ENCODE measurements at regions not wholly inside any gene's neighbourhood (a gene's known extent, or its start where the extent isn't known, plus 50 kb on each side); places are given as distances from the start of the nearest gene placed in this dataset.

DNA sequence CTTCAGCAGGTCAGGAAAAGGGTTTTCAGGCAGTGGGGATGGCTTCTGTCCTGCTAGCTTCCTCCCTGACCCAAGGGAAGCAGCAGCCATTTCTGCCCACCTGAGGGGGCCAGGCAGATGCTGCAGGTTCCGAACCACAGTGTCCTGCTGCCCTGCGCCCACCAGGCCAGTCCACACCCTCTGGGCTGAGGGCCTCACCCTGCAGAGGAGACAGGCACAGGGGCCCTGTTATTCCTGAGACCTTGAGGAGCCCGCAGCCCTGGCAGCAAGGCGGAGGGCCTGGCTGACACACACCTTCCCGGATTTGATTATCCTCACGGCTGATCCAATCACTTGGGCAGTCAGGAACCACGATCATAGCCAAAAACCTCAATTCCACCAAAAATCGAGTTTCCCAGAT, 725.8 kb downstream of the BRD1 start:
- Histone ChIP-seq H3K27me3 (peaks cover 3% of the 10 kb centered on the region), H3K9me3 (replicated peaks in 1 of 3) (no peaks in the 10 kb centered on the region), H3K27ac (no peak overlapping the region), H3K36me3 (replicated peaks in 1 of 2) (no peaks in the 10 kb centered on the region), H3K4me3 (no peak overlapping the region), H3K4me1 (replicated peaks in 1 of 2) (no peaks in the 10 kb centered on the region)
- WGBS, 4 donors = 58 to 76% (median 69%) methylated on average over 7 to 8 of the region's 8 CpGs
- intact Hi-C loops (cut with DNase I) = no loop called here
- TF ChIP-seq, protein P1, sequence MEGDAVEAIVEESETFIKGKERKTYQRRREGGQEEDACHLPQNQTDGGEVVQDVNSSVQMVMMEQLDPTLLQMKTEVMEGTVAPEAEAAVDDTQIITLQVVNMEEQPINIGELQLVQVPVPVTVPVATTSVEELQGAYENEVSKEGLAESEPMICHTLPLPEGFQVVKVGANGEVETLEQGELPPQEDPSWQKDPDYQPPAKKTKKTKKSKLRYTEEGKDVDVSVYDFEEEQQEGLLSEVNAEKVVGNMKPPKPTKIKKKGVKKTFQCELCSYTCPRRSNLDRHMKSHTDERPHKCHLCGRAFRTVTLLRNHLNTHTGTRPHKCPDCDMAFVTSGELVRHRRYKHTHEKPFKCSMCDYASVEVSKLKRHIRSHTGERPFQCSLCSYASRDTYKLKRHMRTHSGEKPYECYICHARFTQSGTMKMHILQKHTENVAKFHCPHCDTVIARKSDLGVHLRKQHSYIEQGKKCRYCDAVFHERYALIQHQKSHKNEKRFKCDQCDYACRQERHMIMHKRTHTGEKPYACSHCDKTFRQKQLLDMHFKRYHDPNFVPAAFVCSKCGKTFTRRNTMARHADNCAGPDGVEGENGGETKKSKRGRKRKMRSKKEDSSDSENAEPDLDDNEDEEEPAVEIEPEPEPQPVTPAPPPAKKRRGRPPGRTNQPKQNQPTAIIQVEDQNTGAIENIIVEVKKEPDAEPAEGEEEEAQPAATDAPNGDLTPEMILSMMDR (IDR thresholded peaks at IDR 0.05) = no peak
- no peak for TF ChIP-seq POLR2A (IDR thresholded peaks at IDR 0.05)
- DNase-seq = no peak

DNA sequence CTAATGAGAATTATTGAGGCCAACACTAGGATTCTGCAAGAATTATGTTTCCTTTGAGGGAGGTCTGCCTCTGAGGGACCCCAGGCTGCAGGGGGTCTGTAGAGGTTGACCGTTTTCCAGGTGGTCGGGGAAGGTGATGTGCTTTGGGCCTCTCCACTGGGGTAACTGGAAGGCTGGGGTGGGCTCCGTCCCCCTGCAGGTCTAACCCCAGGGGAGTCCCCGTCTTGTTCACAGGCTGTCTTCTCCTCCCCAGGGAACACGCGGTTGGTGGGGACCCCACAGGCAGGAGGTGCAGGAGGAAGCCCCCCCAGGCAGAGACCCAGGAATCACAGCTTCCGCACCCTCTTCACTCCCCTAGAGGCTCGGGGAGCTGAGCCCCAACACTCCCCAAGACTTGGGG, 726.4 kb downstream of the BRD1 start:
- TF ChIP-seq POLR2A (IDR thresholded peaks at IDR 0.05) = no peak
- TF ChIP-seq, protein P1 (IDR thresholded peaks at IDR 0.05) = no peak
- WGBS, 4 donors = 72 to 81% (median 78%) methylated on average over 4 to 8 of the region's 8 CpGs

DNA sequence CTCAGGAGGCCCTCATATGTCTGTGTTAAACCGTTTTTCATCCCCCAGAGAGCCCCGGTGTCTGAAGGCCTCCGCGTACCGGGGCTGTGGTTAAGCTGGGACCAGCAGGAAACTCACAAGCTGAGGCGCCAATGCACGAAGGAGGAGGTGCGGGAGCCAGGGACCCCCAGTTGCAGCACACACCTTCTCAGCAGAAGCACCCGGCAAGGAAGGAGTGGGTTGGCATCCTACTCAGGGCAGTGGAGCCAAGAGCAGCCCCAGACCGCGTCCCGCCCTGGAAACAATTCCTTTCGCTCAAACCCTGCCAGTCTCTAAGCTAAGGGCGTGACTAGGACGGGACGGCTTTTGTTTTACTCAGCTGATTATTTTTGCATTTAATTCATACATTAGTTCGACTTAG, 726.9 kb downstream of the BRD1 start:
- DNase-seq = no peak
- Histone ChIP-seq H3K27ac (no peak overlapping the region), H3K27me3 (no peaks in the 10 kb centered on the region), H3K36me3 (replicated peaks in 1 of 2) (no peaks in the 10 kb centered on the region), H3K4me3 (no peak overlapping the region), H3K9me3 (replicated peaks in 1 of 3) (no peaks in the 10 kb centered on the region), H3K4me1 (replicated peaks in 1 of 2) (no peaks in the 10 kb centered on the region)
- intact Hi-C loops (cut with DNase I) = no loop called here
- TF ChIP-seq POLR2A (IDR thresholded peaks at IDR 0.05) = no peak
- TF ChIP-seq, protein P1 (IDR thresholded peaks at IDR 0.05) = no peak
- WGBS, 4 donors = 66 to 72% (median 68%) methylated on average over 16 to 17 of the region's 17 CpGs

More for the DNA sequence above, 726.4 kb downstream of the BRD1 start:
- no peaks in the 10 kb centered on the region for H3K27me3 ChIP-seq
- H3K9me3 ChIP-seq (replicated peaks in 1 of 3) = no peaks in the 10 kb centered on the region
- no peak overlapping the region for H3K4me3 ChIP-seq
- no peaks in the 10 kb centered on the region for H3K4me1 ChIP-seq (replicated peaks in 1 of 2)
- no peak overlapping the region for H3K27ac ChIP-seq
- no peak for DNase-seq
- H3K36me3 ChIP-seq (replicated peaks in 1 of 2) = no peaks in the 10 kb centered on the region
- intact Hi-C loops (cut with DNase I) = no loop called here

DNA sequence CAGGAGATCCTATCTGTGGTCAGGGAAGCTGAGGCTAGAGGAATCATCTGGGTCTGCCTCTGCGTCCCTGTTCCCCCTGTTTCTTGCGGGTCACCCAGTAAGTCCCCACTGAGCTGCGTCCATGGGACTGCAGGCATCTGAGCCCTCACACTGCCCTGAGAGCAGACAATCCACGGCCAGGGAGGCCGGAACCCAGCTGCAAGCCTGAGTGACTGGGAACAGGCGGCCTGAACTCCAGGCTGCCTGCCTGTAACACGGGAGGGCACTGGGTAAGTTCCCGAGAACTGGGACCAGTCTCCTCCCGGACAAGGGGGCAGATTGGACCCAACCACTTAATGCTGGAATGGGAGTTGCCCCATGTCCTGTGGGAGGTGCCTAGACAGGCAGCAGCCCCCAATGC, 727.4 kb downstream of the BRD1 start:
- DNase-seq = no peak
- TF ChIP-seq, protein P1 (IDR thresholded peaks at IDR 0.05) = no peak
- no peak for TF ChIP-seq POLR2A (IDR thresholded peaks at IDR 0.05)
- Histone ChIP-seq H3K4me1 (replicated peaks in 1 of 2) (no peaks in the 10 kb centered on the region), H3K27ac (no peak overlapping the region), H3K9me3 (replicated peaks in 1 of 3) (no peaks in the 10 kb centered on the region), H3K4me3 (no peak overlapping the region), H3K36me3 (replicated peaks in 1 of 2) (no peaks in the 10 kb centered on the region), H3K27me3 (no peaks in the 10 kb centered on the region)
- intact Hi-C loops (cut with DNase I) = no loop called here
- WGBS, 4 donors = 60 to 67% (median 64%) methylated on average over 8 to 9 of the region's 9 CpGs; no CpG with 5 or more reads in 1 of the 4 donors

Measured in adrenal gland (tissue), 9 donors.